Left ventricle myocardium inferior (tissue), 1 donor: ENCODE measurements at regions not wholly inside any gene's neighbourhood (a gene's known extent, or its start where the extent isn't known, plus 50 kb on each side); places are given as distances from the start of the nearest gene placed in this dataset.
"Not testable (repeated sequence)": the region's sequence is repeated elsewhere in the genome, so short reads cannot be mapped to it uniquely, and the experiment has no call there.

Experiments used
- DNase-seq: peaks from one replicate; pipeline ENCODE4 v3.0.0-alpha.2; 2020
- H3K27ac ChIP-seq: fragments of 200-600 bp; replicated peaks from 2 replicates; pipeline ENCODE4 v1.8.0; 2021
- H3K27me3 ChIP-seq: fragments of 200-600 bp; 2 replicates; pipeline ENCODE4 v1.8.0; 2021; ENCODE audit warnings: low read depth
- H3K36me3 ChIP-seq: fragments of 200-600 bp; 2 replicates; pipeline ENCODE4 v1.8.0; 2021
- H3K4me1 ChIP-seq: fragments of 200-600 bp; 2 replicates; pipeline ENCODE4 v1.8.0; 2021
- H3K4me3 ChIP-seq: fragments of 200-600 bp; 2 replicates; pipeline ENCODE4 v1.8.0; 2021; ENCODE audit warnings: mild to moderate bottlenecking, moderate library complexity
- H3K9me3 ChIP-seq: fragments of 200-600 bp; replicated peaks from 2 replicates; pipeline ENCODE4 v1.8.0; 2021
- intact Hi-C: fragments of 100-400 bp; cut with micrococcal nuclease; formaldehyde crosslinking; loops from one replicate; pipeline ENCODE4 v1.11.0; 2022
- TF ChIP-seq, protein P1 (sequence below): fragments of 200-600 bp; IDR thresholded peaks from 2 replicates; pipeline ENCODE4 v1.8.0; 2021; ENCODE audit warnings: antibody characterized with exemption, mild to moderate bottlenecking, borderline replicate concordance
- donor health status: DM: no; HTN: yes; CAD: no; lungs with severe emphysema.

DNA sequence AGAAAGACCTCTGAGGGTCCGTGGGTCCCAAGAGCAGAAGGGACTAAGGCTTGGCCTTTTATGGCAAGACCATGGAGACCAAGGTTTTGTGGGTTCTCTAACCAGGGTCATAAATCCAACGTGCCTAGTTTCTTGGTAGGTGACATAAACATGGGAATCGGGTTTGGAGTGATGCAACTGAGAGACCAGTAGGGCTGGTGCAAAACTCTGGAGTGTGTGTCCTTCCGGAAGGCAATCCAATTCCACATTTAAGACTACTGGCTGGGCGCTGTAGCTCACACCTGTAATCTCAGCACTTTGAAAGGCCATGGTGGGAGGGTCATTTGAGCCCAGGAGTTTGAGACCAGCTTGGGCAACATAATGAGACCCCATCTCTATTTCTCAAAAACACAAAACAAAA lies 116.5 kb upstream of the ARG1 start:
- TF ChIP-seq, protein P1, sequence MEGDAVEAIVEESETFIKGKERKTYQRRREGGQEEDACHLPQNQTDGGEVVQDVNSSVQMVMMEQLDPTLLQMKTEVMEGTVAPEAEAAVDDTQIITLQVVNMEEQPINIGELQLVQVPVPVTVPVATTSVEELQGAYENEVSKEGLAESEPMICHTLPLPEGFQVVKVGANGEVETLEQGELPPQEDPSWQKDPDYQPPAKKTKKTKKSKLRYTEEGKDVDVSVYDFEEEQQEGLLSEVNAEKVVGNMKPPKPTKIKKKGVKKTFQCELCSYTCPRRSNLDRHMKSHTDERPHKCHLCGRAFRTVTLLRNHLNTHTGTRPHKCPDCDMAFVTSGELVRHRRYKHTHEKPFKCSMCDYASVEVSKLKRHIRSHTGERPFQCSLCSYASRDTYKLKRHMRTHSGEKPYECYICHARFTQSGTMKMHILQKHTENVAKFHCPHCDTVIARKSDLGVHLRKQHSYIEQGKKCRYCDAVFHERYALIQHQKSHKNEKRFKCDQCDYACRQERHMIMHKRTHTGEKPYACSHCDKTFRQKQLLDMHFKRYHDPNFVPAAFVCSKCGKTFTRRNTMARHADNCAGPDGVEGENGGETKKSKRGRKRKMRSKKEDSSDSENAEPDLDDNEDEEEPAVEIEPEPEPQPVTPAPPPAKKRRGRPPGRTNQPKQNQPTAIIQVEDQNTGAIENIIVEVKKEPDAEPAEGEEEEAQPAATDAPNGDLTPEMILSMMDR = no peak
- H3K27ac ChIP-seq = no peak overlapping the region
- no peaks in the 10 kb centered on the region for H3K4me1 ChIP-seq
- H3K4me3 ChIP-seq = no peak overlapping the region
- intact Hi-C loops = no loop called here
- H3K9me3 ChIP-seq = peaks cover 3% of the 10 kb centered on the region
- H3K36me3 ChIP-seq = no peaks in the 10 kb centered on the region
- DNase-seq = no peak
- H3K27me3 ChIP-seq = peaks cover 5% of the 10 kb centered on the region

DNA sequence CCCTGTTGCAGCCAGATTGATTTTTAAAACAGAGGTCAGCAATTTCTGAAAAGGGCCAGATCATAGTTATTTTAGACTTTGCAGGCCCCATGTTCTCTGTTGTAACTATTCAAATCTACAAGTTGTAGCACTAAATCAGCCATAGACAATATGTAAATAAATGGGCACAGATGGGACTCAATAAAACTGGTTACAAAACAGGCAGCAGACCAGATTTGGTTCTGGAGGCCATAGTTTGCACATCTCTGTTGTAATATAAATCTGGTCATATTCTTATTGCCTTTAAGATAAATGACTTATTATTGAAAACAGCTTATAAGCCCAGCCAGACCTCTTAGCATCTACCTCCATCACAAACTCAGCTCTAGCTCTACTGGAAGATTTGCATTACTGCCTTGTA lies 114.0 kb upstream of the ARG1 start:
- peaks cover 3% of the 10 kb centered on the region for H3K9me3 ChIP-seq
- intact Hi-C loops = no loop called here
- TF ChIP-seq, protein P1 = no peak
- no peak overlapping the region for H3K27ac ChIP-seq
- H3K27me3 ChIP-seq = peaks cover 5% of the 10 kb centered on the region
- H3K4me1 ChIP-seq = no peaks in the 10 kb centered on the region
- no peak for DNase-seq
- H3K36me3 ChIP-seq = no peaks in the 10 kb centered on the region
- no peak overlapping the region for H3K4me3 ChIP-seq

DNA sequence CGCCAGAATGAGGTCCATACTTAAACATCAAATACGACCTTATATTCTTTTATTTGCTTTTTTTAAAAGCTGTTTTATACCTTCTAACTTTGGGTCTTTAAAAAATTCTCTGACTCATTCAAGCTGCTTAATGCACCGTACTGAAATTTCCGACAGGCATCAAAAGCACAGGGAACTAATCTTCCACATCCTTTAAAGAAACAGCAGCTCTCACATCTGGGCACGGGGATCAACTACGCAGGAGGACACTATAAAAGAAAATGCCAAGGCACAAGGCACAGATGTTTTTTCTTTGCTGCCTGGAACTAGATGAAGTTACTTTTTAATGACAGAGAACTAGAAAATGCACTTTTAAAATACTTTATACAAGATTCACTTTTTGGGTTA lies 112.4 kb upstream of the ARG1 start:
- H3K4me3 ChIP-seq = no peak overlapping the region
- no peak overlapping the region for H3K27ac ChIP-seq
- no peaks in the 10 kb centered on the region for H3K36me3 ChIP-seq
- TF ChIP-seq, protein P1 = no peak
- no peak for DNase-seq
- H3K9me3 ChIP-seq = no peaks in the 10 kb centered on the region
- no peaks in the 10 kb centered on the region for H3K4me1 ChIP-seq
- intact Hi-C loops = no loop called here
- peaks cover 5% of the 10 kb centered on the region for H3K27me3 ChIP-seq

DNA sequence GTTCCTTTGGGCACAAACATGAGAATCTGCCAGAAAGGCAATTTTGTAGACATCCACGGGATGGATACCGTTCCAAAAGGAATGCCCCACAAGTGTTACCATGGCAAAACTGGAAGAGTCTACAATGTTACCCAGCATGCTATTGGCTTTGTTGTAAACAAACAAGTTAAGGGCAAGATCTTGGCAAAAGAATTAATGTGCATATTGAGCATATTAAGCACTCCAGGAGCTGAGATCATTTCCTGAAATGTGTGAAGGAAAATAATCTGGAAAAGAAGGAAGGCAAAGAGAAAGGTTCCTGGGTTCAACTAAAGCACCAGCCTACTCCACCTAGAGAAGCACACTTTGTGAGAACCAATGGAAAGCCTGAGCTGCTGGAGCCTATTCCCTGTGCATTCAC lies 103.9 kb upstream of the ARG1 start:
- intact Hi-C loops = no loop called here
- no peak for DNase-seq
- TF ChIP-seq, protein P1 = no peak
- no peaks in the 10 kb centered on the region for H3K4me1 ChIP-seq
- no peak overlapping the region for H3K27ac ChIP-seq
- H3K4me3 ChIP-seq = no peak overlapping the region
- H3K27me3 ChIP-seq = no peaks in the 10 kb centered on the region
- H3K36me3 ChIP-seq = no peaks in the 10 kb centered on the region
- peaks cover 10% of the 10 kb centered on the region for H3K9me3 ChIP-seq

GRCh38 chr6:131470534-131470933 lies 102.5 kb upstream of the ARG1 start:
- H3K4me3 ChIP-seq = no peak overlapping the region
- no peaks in the 10 kb centered on the region for H3K36me3 ChIP-seq
- H3K9me3 ChIP-seq = peaks cover 24% of the 10 kb centered on the region
- no peaks in the 10 kb centered on the region for H3K4me1 ChIP-seq
- no peak for DNase-seq
- H3K27me3 ChIP-seq = no peaks in the 10 kb centered on the region
- no peak overlapping the region for H3K27ac ChIP-seq
- intact Hi-C loops = no loop called here
- TF ChIP-seq, protein P1 = no peak

GRCh38 chr6:131471331-131471730 lies 101.7 kb upstream of the ARG1 start:
- intact Hi-C loops = no loop called here
- Histone ChIP-seq H3K27me3 (no peaks in the 10 kb centered on the region), H3K4me1 (no peaks in the 10 kb centered on the region), H3K9me3 (peaks cover 31% of the 10 kb centered on the region), H3K27ac (no peak overlapping the region), H3K36me3 (no peaks in the 10 kb centered on the region), H3K4me3 (no peak overlapping the region)
- TF ChIP-seq, protein P1 = no peak
- no peak for DNase-seq

DNA sequence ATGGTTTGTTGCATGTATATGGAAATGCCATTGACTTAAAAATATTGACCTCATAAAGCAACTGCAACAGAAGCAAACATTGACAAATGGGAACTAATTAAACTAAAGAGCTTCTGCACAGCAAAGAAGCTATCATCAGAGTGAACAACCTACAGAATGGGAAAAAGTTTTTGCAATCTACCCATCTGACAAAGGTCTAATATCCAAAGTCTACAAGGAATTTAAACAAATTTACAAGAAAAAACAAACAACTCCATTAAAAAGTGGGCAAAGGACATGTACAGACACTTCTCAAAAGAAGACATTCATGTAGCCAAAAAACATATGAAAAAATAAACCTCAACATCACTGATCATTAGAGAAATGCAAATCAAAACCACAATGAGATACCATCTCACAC lies 99.7 kb upstream of the ARG1 start:
- DNase-seq, H3K4me1 ChIP-seq, H3K36me3 ChIP-seq, H3K27ac ChIP-seq, intact Hi-C loops, H3K27me3 ChIP-seq, H3K4me3 ChIP-seq: not testable (repeated sequence)
- peaks cover 27% of the 10 kb centered on the region for H3K9me3 ChIP-seq
